NCI-H2227 (cell line): ENCODE measurements at regions not wholly inside any gene's neighbourhood (a gene's known extent, or its start where the extent isn't known, plus 50 kb on each side); places are given as distances from the start of the nearest gene placed in this dataset.
"Not testable (repeated sequence)": the region's sequence is repeated elsewhere in the genome, so short reads cannot be mapped to it uniquely, and the experiment has no call there.

Source experiments
- DNase-seq: peaks from one replicate; lab custom pipeline; 2025; ENCODE audit not compliant: unreplicated experiment; lab: John Stamatoyannopoulos, UW

DNA sequence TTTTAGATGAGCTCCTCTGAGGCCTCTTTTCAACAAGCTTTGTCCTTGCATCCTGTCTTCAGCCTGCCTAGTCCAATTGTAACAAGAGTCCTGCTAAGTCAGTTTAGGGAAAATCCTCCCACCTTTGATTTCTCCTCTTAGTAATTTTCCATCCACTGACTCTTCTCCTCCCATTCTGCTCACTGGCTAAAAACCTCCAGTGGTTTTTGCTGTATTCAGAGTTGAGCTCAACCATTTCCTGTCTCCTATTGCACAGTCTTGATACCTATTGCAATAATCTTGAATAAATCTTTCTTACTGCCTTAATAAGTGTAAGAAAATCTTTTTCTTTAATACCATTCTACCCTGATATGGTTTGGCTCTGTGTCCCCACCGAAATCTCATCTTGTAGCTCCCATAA is 117.8 kb upstream of the ENPP6 start:
- no peak for DNase-seq

DNA sequence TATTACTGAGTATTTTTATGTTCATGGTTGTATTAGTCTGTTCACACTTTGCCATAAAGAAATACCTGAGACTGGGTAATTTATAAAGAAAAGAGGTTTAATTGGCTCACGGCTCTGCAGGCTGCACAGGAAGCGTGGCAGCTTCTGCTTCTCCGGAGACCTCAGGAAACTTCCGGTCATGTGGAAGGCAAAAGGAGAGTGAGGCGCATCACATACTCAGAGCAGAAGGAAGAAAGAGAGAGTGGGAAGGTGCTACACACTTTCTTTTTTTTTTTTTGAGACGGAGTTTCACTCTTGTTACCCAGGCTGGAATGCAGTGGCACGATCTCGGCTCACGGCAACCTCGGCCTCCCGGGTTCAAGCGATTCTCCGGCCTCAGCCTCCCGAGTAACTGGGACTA is 115.8 kb upstream of the ENPP6 start:
- not testable (repeated sequence) for DNase-seq

DNA sequence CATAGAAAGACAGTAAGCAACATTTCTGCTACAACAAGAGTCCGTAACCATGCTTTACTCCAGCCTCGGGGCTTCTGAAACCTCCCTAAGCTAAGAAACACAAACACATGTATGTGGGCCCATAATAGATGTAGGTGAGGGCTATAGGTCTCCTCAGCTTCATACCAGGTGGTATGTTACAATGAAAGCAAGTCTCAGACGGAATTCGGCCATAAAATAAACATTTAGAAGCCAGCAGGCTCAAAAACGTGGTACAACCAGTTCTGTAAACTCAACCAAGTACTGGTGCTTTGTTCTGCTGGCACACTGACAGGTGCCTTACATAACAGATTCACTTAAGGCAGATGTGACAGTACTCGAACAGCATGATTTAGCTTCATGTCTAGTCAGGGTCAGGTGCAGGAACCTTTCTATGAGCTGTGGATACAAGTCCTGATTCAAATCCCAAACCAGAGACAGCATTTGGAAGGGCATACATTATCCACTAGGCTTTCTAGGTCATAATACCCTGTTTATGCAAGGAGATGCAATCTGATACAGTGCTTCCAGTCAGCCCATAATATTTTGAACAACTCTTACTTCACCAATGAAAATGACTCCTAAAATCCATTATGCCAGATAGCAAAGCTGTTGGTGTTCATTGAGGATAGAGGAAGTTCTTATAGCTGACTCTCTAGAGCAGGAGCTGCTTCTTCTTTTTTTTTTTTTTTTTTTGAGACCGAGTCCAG is 113.8 kb upstream of the ENPP6 start:
- no peak for DNase-seq

DNA sequence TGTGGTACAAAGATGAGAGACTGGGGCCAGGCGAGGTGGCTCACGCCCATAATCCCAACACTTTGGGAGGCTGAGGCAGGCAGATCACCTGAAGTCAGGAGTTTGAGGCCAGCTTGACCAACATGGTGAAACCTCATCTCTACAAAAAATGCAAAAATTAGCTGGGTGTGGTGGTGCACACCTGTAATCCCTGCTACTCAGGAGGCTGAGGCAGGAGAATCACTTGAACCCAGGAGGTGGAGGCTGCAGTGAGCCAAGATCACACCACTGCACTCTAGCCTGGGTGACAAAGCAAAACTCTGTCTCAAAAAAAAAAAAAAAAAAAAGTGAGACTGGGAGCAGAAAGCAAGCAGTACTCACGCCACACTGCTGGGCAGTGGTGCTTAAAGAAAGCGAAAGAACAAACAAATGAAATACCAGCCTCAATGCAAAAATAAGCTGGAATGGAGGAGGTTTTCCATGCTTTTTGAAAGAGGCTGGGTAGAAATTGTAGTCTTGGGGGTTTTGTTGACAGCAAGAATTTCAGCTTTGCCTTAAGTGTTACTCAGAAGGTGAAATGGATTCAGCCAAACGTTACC is 112.9 kb upstream of the ENPP6 start:
- not testable (repeated sequence) for DNase-seq

DNA sequence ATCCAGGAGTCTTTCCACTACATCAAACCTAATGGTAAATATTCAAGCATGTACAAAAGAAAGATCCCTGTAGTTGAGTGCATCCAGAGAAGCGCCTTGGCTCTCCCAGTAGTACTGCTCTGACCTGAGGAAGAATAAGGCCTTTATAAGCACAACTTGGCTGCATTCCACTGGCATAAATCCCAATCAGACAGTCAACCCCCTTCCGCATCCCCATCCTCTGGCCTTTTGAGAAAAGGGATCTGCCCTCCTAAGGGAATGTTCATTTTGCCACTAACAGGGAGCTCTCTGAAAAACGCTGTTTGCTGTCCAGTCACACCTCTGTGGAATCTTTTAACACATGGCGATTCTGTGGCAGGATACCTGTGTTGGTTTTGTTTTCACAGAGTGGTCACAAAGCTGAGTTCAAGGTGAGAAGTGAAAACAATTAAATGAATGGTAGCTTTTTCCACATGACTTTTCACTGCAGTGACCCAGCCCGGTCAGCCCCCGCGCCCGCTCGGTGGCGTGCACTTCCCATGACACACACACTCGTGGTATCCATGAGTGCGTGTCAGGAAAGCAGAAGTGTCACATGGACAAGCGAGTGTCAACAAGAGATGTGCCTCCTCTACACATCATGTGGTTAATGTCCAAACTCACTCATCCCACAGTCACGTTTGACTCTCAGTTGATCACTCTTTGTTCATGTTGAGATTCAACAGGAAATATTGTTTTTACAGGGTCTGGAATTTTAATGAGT is 112.2 kb upstream of the ENPP6 start:
- no peak for DNase-seq

DNA sequence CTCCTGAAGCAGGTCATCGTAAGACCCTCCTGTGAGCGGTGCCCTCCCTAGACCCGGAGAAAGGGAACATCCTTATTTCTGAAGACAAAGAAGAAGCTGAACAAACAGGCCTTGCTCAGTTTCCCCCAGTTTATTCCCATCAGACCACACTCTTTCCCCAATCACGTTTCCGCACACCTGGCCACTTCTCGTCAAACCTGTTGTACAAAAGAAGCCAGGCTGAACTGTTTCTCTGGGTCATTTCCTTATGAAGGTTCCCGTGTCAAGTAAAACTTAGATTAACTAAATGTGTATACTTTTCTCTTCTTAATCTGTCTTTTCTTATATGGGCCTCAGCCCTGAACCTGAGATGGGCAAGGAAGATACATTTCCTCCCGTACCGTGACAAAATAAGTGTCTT is 111.6 kb upstream of the ENPP6 start:
- no peak for DNase-seq

DNA sequence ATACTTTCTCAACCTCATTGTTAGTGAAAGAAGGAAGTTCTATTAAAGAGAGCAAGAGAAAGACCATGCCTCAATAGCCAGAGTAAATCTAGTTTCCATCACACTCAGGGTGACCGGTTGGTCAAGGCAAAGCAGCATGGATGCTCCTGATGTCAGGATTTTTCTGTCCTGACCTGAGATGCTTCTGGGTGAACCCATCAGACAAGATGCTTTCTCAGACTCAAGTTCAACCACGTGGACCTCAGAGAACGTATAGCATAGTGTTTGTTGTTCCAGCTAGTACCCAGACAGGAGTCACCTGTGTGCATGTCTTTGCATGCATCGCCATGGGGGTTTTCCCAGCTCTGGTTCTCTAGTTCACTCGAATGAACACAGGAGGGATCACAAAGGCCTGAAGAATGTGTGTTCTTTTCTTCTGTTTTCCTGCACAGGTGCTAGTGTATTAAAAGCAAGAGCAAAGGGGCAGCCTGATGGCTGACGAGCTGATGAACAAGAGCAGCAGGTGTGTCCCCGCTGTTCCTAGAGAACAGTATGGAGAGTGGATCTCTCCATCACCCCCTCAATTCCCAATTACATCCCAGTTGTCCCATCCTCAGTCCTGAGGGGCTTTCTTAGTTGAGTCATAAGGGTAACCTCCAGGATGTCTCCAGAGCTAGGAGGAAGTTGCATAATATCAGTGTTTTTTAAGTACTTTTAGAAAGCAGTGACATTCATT is 110.5 kb upstream of the ENPP6 start:
- no peak for DNase-seq

DNA sequence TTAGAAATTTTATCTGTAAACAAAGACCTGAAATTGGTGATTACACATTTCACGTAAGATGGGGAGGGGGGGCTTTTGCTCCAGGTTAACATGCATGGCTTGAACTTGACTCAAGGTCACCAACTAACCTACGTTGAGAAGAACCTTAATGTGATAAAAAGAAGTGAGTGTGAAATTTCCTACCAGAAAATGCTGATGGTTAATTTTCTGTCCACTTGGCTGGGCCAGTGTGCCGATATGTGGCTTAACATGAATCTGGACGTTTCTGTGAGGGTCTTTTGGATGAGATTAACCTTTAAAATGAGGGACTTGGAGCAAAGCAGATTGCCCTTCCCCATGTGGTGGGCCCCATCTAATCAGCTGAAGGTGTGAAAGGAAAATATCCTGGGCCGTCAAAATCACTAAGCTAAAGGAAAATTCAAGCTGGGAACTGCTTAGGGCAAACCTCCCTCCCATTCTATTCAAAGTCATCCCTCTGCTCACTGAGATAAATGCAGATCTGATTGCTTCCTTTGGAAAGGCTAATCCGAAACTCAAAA is 107.3 kb upstream of the ENPP6 start:
- DNase-seq, result no peak

DNA sequence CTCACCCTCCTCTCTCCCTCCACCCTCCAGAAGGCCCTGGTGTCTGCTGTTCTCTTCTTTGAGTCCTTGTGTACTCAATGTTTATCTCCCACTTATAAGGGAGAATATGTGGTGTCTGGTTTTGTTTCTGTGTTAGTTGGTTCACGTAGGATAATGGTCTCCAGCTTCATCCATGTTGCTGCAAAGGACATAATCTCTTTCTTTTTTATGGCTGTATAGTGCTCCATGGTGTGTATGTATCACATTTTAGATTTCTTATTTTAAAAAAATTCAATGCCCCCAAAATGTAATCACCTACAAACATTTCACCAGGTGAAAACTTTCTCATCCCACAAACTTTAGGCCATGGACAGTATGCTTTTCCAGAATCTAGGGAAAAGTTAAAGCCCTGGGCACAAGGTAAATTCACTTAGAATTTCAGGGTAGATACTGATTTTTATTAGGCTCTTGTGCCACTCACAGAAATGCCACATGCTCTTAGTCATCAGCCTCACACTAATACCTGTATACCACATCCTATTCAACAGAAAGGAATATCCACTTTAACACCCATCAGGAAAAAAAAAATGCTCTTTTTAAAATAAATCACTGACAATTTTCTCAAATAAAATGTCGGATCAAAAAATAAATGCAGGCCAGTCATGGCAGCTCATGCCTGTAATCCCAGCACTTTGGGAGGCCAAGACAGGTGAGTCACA is 104.8 kb upstream of the ENPP6 start:
- DNase-seq, result no peak

DNA sequence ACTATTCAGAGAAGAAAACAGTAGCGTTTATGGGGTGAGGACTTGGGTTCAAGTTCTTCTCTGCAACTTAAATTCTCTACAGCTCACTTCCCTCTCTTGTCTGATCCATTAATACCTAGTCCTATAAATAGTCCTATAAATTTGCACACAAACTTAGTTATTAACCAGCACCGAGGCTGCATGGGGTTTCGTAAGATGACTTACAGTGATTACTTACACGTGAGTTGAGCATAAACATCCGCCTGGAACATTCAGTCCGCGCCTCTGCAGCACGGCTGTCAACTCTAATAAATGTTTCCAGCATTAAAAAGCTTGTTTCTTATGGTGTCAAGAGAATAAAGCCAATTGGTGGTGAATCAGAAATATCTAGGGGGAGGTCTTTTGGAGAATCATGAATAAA is 103.0 kb upstream of the ENPP6 start:
- DNase-seq, result no peak

DNA sequence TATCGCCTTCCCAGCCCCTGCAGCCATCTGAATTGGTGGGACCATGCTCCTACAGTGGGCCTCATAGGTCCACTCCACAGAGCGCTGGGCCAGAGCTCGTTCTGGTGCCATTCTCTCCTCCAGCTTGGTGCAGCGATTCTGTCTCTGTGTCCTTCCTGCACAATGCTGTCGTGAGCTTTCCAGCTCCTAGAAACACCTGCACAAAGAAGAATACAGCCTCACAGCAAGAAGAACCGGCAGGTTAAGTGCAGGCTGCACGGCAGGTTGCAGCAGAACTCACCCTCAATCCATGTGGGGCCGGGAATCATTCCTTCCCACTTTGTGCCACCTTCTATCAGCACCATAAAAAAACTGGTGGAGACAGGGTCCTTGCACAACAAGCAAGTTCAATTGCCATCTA is 101.2 kb upstream of the ENPP6 start:
- no peak for DNase-seq

DNA sequence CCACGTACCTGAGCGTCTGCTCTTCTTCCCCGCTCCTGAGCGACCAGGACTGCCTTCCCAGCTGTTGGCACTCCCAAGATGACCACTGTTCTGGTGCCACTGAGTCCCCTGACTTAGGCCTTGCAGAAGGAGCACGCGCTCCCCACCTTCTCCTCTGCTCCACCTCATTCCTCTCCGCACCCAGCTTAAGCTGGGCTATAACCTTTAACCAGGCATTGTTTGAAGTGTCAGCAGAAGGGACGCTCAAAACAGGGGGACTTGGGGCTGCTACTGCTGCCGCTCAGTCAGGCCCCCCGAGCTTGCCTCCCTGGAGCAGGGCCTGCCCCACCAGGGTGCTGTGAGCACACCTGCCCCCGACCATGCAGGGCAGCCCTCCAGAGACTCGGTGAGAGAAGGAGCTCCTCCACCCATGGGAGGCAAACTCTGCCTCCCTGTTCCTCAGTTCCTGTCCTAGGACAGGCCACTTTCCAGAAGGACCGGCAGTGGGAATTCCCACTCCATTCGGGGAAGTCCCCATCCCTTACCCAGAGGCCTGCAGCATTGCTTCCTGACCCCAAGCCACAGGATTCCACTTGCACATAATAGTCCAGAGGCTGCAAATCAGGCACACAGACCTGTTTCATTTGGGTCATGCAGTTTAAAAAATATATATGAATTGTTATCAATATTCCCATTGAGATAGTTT is 99.7 kb upstream of the ENPP6 start:
- DNase-seq, result no peak

DNA sequence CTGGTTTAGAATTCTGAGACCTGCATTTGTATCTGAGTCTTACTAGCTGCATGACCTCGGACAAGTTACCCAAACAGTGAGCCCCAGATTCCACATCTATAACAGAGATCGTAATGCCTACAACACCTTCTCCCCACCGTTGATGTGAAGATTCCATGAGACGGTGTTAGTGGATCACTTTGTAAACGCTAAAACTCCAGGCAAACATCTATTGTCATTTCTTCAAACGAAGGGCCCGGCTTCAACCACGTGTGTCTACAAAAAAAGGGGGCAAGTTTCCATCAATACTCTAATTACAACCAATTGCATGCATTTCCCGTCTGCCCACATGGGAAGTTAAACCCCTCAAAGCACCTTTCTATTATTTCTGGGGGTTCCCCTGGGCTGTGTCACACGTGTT is 99.1 kb upstream of the ENPP6 start:
- no peak for DNase-seq

DNA sequence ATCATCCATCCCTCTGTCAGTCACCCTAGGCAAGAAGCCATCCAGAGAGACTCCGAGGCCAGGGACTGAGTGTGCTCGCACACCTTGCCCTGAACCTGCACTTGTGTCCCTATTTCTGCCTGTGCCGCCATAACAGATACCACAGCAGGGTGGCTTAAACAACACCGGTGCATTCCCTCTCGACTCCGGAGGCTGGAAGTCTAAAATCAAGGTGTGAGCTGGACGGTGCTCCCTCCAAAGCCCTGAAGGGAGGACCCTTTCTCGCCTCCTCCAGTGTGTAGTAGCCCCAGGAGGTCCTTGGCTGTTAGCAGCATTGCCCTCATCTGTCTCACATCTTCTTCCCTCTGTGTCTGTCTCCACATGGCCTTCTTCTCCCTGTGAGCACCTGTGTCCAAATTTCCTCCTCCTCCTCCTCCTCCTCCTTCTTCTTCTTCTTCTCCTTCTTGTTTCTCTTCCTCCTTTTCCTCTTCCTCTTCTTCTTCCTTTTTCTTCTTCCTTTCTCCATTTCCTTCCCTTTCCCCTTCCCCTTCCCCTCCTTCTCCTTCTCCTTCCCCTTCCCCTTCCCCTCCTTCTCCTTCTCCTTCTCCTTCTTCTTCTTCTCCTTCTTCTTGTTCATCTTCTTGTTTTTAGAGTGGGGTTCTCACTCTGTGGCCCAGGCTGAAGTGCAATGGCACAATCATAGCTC is 98.1 kb upstream of the ENPP6 start:
- no peak for DNase-seq

DNA sequence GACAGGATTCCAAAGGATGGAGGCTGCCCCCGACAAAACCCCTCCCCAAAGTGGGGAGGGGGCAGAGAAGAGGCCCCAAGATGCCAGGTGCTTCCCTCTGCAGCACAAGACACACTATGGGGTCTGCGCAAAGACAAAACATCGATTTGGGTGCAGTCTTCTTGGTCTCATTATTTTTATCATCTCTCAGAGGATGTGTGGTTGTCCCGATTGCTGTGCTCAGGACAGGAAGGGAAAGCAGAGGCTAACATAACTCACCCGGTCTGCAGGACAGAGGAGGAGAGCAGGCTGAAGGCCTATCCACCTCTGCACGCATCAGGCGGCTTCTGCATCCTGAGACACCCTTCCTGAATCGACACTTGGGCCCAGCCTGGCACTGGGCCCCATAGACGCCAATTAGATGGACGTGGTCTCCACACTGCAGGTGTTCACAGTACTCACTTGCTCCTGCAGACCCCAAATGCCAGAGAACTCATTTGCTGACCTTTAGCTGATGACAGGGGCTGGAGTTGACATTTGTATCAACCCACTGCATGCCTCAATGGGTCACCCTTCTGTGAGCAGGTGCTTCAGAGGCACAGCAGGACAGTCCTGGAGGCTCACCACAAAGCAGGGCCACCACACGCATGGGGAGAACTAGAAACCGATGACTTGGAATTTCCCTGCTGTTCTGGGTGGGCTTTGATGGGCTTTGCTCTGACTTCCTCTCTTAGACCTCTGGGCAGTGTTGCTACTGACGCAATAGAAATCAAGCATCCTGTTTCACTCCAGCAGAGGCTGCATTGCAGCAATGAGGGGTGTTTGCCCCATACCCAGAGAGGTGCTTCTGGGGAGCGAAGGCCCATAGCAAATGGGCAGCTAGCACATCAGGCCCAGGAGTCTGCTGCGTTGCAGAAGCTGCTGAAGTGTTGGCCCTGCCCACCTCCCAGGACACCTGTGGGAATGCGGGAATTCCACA is 96.3 kb upstream of the ENPP6 start:
- DNase-seq, result no peak

DNA sequence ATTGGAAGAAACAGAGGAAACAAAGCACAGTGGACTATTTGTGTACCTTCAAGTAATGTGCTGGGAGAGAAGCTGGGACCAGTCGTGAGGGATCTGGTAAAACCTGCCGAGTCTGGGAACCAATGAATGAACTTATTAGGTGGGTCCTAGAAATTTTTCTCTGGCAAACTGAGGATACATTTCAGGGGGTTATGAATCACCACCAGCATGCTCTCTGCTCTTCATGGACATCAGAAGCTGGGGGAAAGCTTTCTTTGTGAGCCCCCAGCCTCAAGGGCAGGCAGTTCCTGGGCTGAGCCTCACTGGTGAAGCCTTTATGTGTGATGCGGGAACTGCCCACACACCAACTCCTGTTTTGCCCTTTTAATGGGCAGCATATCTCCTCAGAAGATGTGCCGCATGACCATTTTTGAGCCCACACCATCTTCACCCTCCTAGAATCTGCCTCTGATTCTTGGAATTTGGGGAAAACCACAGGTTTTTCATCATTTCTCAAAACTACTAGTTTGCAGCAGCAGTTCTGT is 95.4 kb upstream of the ENPP6 start:
- no peak for DNase-seq

DNA sequence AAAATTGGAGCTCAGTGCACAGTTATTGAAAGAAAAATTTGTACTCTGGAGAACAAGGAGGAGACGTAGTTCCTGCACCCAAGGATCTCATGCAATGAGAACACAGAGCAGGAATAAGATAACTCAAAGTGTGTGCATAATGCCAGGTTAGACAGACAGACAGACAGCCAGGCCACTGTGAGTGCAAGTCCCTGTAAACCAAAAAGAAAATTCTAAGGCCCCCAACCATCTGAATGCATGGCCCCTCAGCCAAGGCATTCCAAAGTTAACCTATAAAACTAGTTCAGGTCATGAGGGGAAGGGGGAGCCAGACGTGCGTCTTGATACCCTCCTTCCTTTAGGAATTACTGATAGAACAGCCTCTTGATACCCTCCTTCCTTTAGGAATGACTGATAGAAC is 94.5 kb upstream of the ENPP6 start:
- DNase-seq, result no peak
